ENCODE measurements at regions not wholly inside any gene's neighbourhood (a gene's known extent, or its start where the extent isn't known, plus 50 kb on each side); places are given as distances from the start of the nearest gene placed in this dataset.
A peak's percentile ranks its signal among the peaks of the same experiment; 100 is the strongest.

DNA sequence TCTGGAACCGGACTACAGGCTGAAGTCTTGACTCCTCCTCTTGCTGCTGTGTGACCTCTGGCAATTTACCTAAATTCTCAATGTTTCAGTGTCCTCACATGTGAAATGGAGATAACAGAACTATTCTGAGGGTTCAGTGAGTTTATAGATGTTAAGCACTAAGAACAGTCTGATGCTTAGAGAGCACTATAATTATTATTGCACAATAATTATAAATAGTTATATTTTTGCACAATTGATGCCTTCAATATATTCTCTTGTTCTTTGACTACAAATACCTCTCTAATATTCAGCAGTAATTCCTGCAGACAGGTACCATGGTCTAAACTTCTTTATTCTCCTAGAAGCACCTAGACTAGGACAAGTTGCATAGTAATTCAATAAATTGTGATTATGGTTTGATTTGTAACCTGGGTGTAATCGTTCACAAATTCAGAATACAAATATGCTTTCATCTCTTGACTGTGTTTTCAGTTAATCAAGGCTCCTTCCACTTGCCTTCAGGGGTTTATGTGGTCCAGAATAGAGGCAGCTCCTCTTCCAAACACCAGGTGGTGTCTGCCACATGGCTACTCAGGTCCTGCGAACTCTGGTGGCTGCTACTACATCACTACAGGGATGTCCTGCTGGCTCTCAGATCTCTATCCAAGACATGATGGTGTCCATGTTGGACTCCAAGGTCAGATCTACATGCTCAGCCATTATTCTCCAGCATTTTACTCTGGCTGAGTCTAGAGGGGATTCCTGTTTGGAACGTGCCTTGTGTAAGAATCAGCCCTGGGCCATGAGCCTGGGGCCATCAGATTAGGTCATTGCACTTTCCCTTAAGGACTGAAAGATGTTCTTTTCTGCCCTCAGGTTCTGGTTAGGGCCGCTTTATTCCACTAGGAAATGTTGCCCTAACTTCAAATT lies 103.4 kb downstream of the QRFPR start:
- Mint-ChIP-seq H3K4me1 (no peaks in the 10 kb centered on the region), H3K4me3 (no peak overlapping the region), H3K36me3 (no peaks in the 10 kb centered on the region), H3K27ac (no peak overlapping the region), H3K9me3 (no peaks in the 10 kb centered on the region), H3K27me3 (peaks cover 5 to 16% of the 10 kb centered on the region in 2 donors)
- no peak for DNase-seq
- ATAC-seq (replicated peaks) = peak in 1 of 2 donors; percentile 39

DNA sequence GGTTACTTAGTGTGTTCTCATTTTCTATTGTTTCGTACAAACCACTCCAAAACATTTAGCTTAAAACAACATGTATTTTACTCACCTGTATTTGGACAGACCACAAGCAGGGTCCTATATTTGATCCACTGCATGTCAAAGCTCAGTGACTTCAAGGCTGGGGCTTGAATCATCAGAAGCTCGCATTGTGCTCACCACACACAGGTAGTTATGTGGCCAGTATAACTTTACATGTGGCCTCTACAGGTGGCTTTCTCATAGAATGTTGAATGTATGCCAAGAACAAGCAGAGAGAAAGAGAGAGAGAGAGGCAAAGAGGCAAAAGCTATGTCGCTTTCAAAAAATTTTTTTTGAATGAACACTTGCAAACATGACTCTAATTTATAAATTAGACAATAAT lies 107.6 kb downstream of the QRFPR start:
- Mint-ChIP-seq H3K36me3 (no peaks in the 10 kb centered on the region), H3K9me3 (peaks cover 0 to 2% of the 10 kb centered on the region in 2 donors), H3K27me3 (peaks cover 5 to 16% of the 10 kb centered on the region in 2 donors), H3K4me1 (no peaks in the 10 kb centered on the region), H3K27ac (no peak overlapping the region), H3K4me3 (no peak overlapping the region)
- ATAC-seq (replicated peaks) = no peak
- DNase-seq = no peak

DNA sequence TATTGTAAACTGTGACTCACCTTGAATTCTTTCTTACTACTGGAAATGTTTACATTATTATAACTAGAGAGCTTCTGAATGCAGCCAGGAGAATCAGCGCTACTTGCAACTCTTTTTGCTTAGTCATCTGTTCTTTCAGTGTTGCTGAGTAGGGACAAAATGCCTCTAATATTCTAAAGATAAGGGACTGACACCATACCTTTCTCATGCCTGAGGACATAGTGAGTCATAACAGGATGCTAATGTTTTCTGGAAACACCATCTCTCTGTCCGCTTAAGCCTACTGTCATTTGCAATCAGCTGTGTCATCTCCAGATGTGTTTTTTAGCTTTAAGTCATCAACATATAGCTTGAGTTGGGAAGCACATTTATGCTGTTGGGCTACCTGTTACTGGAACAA lies 108.3 kb downstream of the QRFPR start:
- ATAC-seq (replicated peaks) = peak in 1 of 2 donors; percentile 23
- Mint-ChIP-seq H3K9me3 (peaks cover 0 to 2% of the 10 kb centered on the region in 2 donors), H3K36me3 (no peaks in the 10 kb centered on the region), H3K4me1 (no peaks in the 10 kb centered on the region), H3K27ac (no peak overlapping the region), H3K4me3 (no peak overlapping the region), H3K27me3 (peaks cover 5 to 12% of the 10 kb centered on the region in 2 donors)
- no peak for DNase-seq

DNA sequence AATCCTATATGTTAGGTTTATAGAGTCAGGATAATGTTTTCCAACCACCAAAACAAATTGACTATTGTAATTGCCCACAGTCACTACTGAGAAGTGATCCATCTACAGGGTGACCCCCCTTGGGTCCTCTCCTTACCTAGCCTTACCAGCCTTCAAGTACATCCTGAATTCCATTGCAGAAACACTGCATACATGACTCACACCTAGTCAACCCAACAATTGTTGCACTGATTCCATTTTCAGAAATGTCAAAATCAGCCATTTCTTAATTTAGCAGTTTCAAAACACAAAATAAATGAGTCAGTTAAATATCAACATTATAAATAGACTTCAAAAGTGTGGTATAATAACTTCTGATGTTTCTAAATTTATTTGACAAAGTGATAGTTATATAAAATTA lies 106.3 kb upstream of the TNIP3 start:
- Mint-ChIP-seq H3K27ac (no peak overlapping the region), H3K9me3 (peaks cover 0 to 2% of the 10 kb centered on the region in 2 donors), H3K27me3 (peaks cover under 1 to 7% of the 10 kb centered on the region in 2 donors), H3K36me3 (no peaks in the 10 kb centered on the region), H3K4me1 (no peaks in the 10 kb centered on the region), H3K4me3 (no peak overlapping the region)
- ATAC-seq (replicated peaks) (no peak), DNase-seq (no peak)

DNA sequence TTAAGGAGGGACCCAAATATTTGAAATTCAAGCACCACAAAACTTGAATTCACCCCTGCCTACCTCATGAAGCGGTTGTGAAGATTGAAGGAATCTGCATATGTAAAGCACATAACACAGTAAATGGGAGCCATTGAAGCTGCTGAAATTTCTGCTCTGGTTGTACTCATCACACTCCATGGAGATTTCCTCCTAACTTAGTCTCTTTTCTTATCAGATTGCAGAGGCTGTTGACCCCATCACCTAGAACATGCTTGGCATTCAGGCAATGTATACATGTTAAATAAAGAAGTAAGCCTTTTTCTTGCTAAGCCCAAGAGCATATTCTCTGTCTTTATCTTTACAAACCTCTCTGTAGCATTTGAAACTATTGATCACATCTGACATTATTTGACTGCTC lies 104.9 kb upstream of the TNIP3 start:
- Mint-ChIP-seq H3K4me1 (no peaks in the 10 kb centered on the region), H3K9me3 (peaks cover 0 to 5% of the 10 kb centered on the region in 2 donors), H3K4me3 (no peak overlapping the region), H3K36me3 (no peaks in the 10 kb centered on the region), H3K27ac (no peak overlapping the region), H3K27me3 (no peaks in the 10 kb centered on the region)
- DNase-seq (no peak), ATAC-seq (replicated peaks) (no peak)

DNA sequence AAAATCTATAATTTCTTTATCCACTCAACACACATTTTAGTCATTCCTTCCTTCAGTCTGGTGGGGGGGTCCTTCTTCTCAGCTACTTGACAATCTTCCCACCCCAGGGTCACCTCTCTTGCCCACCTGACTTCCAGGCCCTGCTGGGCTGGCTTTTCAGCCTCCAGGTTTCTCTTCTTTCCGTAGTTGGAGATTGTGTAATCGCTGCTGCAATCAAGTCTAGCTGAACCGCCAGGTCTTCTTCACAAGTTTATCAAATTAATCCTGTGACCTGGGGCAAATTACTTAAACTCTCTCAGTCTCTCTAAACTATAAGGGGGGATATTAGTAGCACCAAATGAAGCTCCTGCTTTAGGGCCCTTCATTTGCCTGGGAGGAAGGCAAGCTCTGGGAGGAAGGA lies 102.9 kb upstream of the TNIP3 start:
- H3K36me3 Mint-ChIP-seq = no peaks in the 10 kb centered on the region
- no peak for ATAC-seq (replicated peaks)
- peaks cover 4 to 5% of the 10 kb centered on the region in 2 donors for H3K27me3 Mint-ChIP-seq
- no peak overlapping the region for H3K4me3 Mint-ChIP-seq
- no peaks in the 10 kb centered on the region for H3K4me1 Mint-ChIP-seq
- DNase-seq = no peak
- peaks cover 0 to 5% of the 10 kb centered on the region in 2 donors for H3K9me3 Mint-ChIP-seq
- H3K27ac Mint-ChIP-seq = no peak overlapping the region

DNA sequence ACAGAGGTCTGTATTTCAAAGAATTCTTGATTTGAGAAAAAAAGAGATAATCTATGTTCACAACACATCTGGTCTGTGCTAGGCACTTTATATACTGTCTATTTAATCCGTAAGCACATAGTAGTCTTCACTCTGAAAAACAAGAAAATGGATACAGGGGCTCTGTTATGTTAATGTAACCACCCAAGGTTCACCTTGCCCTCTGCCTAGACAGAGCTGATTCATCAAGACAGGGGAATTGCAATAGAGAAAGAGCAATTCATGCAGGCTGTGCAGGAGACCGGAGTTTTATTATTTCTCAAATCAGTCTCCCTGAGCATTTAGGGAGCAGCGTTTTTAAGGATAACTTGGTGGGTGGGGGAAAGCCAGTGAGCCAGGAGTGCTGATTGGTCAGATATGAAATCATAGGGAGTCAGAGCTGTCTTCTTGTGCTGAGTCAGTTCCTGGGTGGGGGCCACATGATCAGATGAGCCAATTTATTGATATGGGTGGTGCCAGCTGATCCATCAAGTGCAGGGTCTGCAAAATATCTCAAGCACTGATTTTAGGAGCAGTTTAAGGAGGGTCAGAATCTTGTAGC lies 92.9 kb upstream of the TNIP3 start:
- H3K27ac Mint-ChIP-seq = peak overlapping the region; percentile 16
- ATAC-seq (replicated peaks) (peak; percentile 8), DNase-seq (no peak)
- H3K9me3 Mint-ChIP-seq = peaks cover 0 to 1% of the 10 kb centered on the region in 2 donors
- no peaks in the 10 kb centered on the region for H3K36me3 Mint-ChIP-seq
- no peak overlapping the region for H3K4me3 Mint-ChIP-seq
- H3K27me3 Mint-ChIP-seq = peaks cover 1 to 4% of the 10 kb centered on the region in 2 donors
- H3K4me1 Mint-ChIP-seq = peaks cover 4 to 8% of the 10 kb centered on the region in 2 donors

DNA sequence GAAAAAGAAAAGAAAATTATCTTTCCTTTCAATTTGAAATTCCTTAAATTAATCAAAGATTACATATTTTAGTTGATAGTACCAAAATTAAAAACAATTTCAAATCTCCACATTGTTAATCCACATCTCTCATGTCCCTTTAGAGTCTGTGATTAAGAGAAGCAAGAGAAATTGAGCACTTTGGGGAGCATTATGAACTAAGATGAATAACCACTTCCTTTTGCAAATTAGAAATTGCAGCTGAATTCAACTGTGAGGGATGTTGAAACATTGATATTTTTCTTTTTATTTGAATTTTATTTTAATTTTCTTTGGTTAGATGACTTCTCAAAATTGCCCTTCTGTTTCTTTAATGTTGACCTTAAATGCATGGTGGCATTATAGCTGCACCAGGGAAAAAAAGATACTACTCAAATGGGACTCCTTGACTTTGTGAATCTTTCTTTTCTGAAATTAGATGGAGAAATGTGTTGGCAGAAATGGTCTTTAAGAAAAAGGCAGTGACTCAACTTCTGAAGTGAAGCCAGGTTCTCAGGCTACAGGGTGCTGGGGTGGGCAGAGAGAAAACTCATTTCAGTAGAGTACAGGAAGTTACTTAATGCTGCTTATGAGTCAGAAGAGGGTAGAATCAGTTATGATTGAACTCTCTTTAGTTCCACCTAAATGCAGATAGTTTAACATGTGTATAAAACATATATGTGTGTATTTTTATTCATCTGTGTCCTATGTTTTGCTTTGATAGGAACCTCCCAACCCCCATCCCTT lies 92.0 kb upstream of the TNIP3 start:
- H3K27ac Mint-ChIP-seq = no peak overlapping the region
- DNase-seq = peak; percentile 13
- ATAC-seq (replicated peaks) = peak; percentile 96 to 99
- peaks cover 4 to 8% of the 10 kb centered on the region in 2 donors for H3K4me1 Mint-ChIP-seq
- H3K27me3 Mint-ChIP-seq = no peaks in the 10 kb centered on the region
- H3K9me3 Mint-ChIP-seq = peaks cover 0 to 1% of the 10 kb centered on the region in 2 donors
- no peak overlapping the region for H3K4me3 Mint-ChIP-seq
- no peaks in the 10 kb centered on the region for H3K36me3 Mint-ChIP-seq

DNA sequence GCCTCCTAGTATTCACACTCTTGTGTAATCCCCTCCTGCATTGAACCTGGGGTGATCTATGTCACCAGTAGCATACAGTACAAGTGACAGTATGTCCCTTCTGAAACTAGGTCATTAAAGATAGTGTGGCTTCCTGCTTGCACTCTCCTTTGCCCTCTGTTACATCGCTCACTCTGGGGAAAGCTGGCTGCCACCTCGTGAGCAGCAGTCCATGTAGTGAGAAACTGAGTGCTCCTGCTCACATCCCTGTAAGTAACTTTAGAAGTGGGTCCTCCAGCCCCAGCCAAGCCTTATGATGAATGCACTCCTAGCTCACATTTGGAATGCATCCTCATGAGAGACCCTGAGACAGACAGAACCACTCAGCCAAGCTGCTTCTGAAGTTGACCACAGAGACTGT lies 89.8 kb upstream of the TNIP3 start:
- no peak overlapping the region for H3K27ac Mint-ChIP-seq
- peaks cover 4 to 8% of the 10 kb centered on the region in 2 donors for H3K4me1 Mint-ChIP-seq
- ATAC-seq (replicated peaks) (no peak), DNase-seq (no peak)
- H3K27me3 Mint-ChIP-seq = no peaks in the 10 kb centered on the region
- H3K4me3 Mint-ChIP-seq = no peak overlapping the region
- no peaks in the 10 kb centered on the region for H3K36me3 Mint-ChIP-seq
- H3K9me3 Mint-ChIP-seq = peaks cover 0 to 1% of the 10 kb centered on the region in 2 donors

DNA sequence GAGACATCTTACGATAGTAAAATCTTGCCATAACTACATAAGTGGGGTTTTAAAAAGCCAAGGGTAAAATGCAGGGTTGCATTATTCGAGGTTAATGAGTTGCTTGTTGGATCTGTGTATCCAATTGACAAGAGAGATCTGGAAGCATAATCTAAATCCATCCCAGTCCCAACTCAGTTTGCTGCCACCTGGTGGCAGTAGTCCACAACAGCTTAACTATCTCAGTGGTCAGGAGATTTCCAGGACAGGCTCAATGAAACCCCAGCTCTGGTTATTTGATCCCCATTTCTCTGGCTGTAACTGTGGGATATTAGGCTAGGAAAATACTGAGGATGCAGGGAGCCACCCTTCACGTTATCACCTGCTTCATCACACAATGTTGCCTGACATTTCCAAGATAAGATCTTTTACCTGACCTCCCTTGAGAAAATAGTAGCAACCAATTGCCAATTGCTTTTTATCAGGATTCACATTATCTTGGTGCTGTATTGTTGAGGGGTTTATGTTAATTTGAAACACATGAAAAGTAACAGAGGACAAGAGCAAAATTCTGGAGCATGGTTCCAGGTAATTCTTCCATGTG lies 88.2 kb upstream of the TNIP3 start:
- H3K4me1 Mint-ChIP-seq = peaks cover 4 to 8% of the 10 kb centered on the region in 2 donors
- no peak overlapping the region for H3K27ac Mint-ChIP-seq
- no peak overlapping the region for H3K4me3 Mint-ChIP-seq
- no peaks in the 10 kb centered on the region for H3K9me3 Mint-ChIP-seq
- no peaks in the 10 kb centered on the region for H3K27me3 Mint-ChIP-seq
- ATAC-seq (replicated peaks) = peak; percentile 51 to 52
- DNase-seq = peak; percentile 6
- H3K36me3 Mint-ChIP-seq = no peaks in the 10 kb centered on the region

DNA sequence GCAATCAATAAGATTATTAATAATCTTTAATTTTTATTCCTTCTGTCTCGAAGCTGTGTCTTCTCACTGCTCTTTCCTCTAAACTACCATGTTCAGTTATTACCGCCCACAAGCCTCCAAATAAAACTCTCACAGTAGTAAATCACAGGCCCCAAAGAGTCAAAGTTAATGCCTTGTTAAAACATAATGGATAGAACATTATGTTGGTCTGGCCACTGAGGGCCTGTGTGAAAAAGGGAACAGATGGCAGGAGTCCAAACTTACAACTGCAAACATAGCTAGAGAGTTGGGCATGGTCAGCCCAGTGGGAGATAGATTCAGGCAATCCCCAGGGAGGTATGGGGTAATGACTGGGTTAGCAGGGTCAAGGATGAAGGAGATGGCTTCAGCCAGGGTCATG lies 84.6 kb upstream of the TNIP3 start:
- H3K27me3 Mint-ChIP-seq = peaks cover 0 to 6% of the 10 kb centered on the region in 2 donors
- DNase-seq (no peak), ATAC-seq (replicated peaks) (no peak)
- no peaks in the 10 kb centered on the region for H3K36me3 Mint-ChIP-seq
- no peak overlapping the region for H3K27ac Mint-ChIP-seq
- H3K9me3 Mint-ChIP-seq = no peaks in the 10 kb centered on the region
- no peak overlapping the region for H3K4me3 Mint-ChIP-seq
- no peaks in the 10 kb centered on the region for H3K4me1 Mint-ChIP-seq

DNA sequence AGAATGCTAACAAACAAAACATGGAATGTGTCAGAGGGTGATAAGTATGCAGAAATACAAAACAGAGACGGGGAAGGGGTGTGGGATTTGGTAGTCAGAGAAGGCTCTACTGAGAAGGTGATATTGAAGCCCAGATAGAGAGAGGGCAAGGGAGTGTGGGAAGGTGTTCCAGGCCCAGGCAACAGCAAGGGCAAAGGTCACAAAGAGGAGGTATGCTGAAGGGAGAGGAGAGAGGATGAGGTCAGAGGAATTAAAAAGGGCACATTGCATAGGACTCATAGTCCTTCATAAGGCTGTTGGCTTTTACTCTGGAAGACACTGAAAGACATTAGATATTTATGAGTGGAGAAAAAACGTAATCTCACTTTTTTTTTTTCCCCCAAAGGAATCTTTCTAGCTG lies 82.6 kb upstream of the TNIP3 start:
- Mint-ChIP-seq H3K4me3 (no peak overlapping the region), H3K4me1 (no peaks in the 10 kb centered on the region), H3K36me3 (no peaks in the 10 kb centered on the region), H3K9me3 (no peaks in the 10 kb centered on the region), H3K27me3 (peaks cover 0 to 6% of the 10 kb centered on the region in 2 donors), H3K27ac (no peak overlapping the region)
- DNase-seq (no peak), ATAC-seq (replicated peaks) (no peak)

DNA sequence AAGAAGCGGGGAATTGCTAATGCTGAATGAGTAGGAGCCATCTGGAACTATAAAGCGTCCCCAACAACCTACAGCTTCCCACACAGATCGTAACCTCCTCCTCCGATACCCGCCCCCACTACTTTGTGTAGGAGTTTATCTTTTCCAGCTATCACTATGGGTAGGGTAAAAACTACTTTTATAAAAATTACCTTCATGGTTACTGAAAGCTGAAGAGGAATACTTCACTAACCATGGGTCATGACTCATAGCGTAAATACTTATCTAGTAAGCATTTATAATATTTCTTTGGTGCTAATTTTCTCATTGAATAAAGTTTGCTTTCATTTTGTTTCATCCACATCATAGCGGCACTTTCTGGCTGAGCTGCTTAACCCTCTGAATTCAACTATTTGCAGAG lies 79.4 kb upstream of the TNIP3 start:
- Mint-ChIP-seq H3K4me3 (no peak overlapping the region), H3K4me1 (no peaks in the 10 kb centered on the region), H3K36me3 (no peaks in the 10 kb centered on the region), H3K9me3 (peaks cover 0 to 2% of the 10 kb centered on the region in 2 donors), H3K27me3 (peaks cover 0 to 6% of the 10 kb centered on the region in 2 donors), H3K27ac (no peak overlapping the region)
- no peak for DNase-seq
- ATAC-seq (replicated peaks) = no peak

DNA sequence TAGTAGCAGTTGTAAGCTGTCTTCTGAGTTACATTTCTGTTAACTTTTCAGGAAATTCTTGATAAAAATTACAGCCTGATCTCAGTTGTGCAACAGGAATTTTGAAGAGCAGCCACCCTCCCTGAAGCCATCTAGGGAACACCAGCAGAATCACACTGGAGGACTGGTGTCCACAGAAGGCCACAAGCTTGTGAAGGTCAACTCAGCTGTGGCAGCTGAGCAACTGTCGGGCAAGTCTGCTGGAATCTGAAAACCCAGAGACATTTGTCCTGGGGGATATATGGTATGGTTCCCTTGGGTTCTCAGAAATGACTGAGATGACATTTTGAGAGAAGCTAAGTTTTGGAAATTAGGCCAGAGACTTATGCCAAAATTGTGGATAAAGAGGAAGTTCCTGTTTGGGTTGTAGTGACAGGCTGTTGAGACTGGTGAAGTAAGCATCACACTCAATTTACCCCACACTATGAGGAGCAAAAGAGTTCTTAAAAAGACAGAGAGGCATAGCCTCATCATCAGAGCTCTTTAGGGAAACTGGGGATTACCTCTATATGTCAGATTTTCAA lies 78.1 kb upstream of the TNIP3 start:
- peaks cover 0 to 5% of the 10 kb centered on the region in 2 donors for H3K9me3 Mint-ChIP-seq
- H3K4me1 Mint-ChIP-seq = no peaks in the 10 kb centered on the region
- no peaks in the 10 kb centered on the region for H3K36me3 Mint-ChIP-seq
- H3K27me3 Mint-ChIP-seq = peaks cover 0 to 6% of the 10 kb centered on the region in 2 donors
- H3K27ac Mint-ChIP-seq = no peak overlapping the region
- no peak for DNase-seq
- no peak for ATAC-seq (replicated peaks)
- H3K4me3 Mint-ChIP-seq = no peak overlapping the region
